ENCODE measurements at regions not wholly inside any gene's neighbourhood (a gene's known extent, or its start where the extent isn't known, plus 50 kb on each side); places are given as distances from the start of the nearest gene placed in this dataset.

DNA sequence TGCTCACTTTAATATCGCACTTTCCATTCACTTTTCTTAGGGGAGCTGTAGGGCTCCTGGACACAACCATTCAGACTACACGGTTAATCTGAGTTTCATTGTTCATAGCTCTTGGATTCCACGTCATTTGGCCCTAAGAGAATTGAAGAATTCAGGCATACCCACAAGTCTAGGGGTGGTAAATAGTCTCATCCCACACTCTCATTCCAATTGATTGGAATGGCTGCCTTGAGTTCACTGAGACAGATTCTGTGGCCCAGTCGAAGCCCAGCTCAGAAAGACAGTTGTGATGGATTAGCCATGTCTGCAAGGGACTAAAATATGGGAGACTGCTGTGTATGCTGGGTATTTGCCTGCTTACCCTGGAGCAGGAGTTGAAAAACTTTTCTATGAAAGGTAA is 124.6 kb downstream of the TFCP2L1 start:
- TF ChIP-seq POLR2AphosphoS5 (IDR thresholded peaks at IDR 0.05; ENCODE audit: low read depth, low read length) (no peak), FOXP2 (optimal IDR thresholded peaks at IDR 0.05; ENCODE audit: borderline replicate concordance, extremely low read depth, extremely low read length, insufficient read depth) (no peak)
- TF ChIP-seq, protein P1, sequence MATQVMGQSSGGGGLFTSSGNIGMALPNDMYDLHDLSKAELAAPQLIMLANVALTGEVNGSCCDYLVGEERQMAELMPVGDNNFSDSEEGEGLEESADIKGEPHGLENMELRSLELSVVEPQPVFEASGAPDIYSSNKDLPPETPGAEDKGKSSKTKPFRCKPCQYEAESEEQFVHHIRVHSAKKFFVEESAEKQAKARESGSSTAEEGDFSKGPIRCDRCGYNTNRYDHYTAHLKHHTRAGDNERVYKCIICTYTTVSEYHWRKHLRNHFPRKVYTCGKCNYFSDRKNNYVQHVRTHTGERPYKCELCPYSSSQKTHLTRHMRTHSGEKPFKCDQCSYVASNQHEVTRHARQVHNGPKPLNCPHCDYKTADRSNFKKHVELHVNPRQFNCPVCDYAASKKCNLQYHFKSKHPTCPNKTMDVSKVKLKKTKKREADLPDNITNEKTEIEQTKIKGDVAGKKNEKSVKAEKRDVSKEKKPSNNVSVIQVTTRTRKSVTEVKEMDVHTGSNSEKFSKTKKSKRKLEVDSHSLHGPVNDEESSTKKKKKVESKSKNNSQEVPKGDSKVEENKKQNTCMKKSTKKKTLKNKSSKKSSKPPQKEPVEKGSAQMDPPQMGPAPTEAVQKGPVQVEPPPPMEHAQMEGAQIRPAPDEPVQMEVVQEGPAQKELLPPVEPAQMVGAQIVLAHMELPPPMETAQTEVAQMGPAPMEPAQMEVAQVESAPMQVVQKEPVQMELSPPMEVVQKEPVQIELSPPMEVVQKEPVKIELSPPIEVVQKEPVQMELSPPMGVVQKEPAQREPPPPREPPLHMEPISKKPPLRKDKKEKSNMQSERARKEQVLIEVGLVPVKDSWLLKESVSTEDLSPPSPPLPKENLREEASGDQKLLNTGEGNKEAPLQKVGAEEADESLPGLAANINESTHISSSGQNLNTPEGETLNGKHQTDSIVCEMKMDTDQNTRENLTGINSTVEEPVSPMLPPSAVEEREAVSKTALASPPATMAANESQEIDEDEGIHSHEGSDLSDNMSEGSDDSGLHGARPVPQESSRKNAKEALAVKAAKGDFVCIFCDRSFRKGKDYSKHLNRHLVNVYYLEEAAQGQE (IDR thresholded peaks at IDR 0.05; ENCODE audit: insufficient read depth in 1 of 2, low read depth in 2 of 2, low read length in 2 of 2), result no peak

DNA sequence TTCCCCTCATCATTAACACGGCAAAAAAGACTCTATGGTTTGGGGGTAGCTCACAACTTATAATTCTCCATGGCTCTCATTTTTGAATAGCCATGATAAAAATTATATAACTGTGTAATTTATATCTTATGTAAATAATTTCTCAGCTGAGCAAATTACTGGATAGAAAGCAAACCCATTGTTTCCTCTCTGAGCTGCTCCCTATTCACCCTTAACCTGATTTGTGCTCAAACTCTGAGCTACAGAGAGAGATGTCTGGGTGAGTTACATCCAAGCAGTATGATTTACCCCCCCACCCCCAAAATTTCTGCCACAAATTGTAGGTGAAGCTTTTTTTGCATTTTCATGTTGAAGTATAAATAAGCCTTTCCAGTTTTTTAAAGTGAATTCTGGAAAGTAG is 123.7 kb downstream of the TFCP2L1 start:
- TF ChIP-seq, protein P1 (IDR thresholded peaks at IDR 0.05; ENCODE audit: insufficient read depth in 1 of 2, low read depth in 2 of 2, low read length in 2 of 2), result no peak
- TF ChIP-seq FOXP2 (optimal IDR thresholded peaks at IDR 0.05; ENCODE audit: borderline replicate concordance, extremely low read depth, extremely low read length, insufficient read depth) (no peak), SIN3A (IDR thresholded peaks at IDR 0.05; ENCODE audit: borderline replicate concordance, insufficient read depth, low read length) (no peak), TAF1 (IDR thresholded peaks at IDR 0.05; ENCODE audit: borderline replicate concordance, insufficient read depth, low read length) (no peak), POLR2AphosphoS5 (IDR thresholded peaks at IDR 0.05; ENCODE audit: low read depth, low read length) (no peak)

DNA sequence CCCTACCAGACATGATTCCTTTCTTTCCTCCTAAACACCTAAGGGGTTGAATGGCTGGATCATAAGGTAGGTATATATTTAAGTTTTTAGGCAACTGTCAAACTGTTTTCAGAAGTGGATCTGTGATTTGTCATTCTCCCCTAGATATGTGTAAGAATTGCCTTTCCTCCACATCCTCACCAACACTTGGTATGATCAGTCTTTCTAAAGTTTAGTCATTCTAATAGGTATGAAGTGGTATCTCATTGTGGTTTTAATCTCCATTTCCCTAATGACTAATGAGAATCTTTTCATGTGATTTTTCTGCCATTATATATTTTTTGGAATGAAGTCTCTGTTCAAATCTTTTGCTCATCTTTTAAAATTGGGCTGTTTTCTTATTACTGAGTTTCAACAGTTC is 122.1 kb downstream of the TFCP2L1 start:
- TF ChIP-seq FOXP2 (optimal IDR thresholded peaks at IDR 0.05; ENCODE audit: borderline replicate concordance, extremely low read depth, extremely low read length, insufficient read depth) (no peak), POLR2AphosphoS5 (IDR thresholded peaks at IDR 0.05; ENCODE audit: low read depth, low read length) (no peak), SIN3A (IDR thresholded peaks at IDR 0.05; ENCODE audit: borderline replicate concordance, insufficient read depth, low read length) (no peak), TAF1 (IDR thresholded peaks at IDR 0.05; ENCODE audit: borderline replicate concordance, insufficient read depth, low read length) (no peak)
- TF ChIP-seq, protein P1 (IDR thresholded peaks at IDR 0.05; ENCODE audit: insufficient read depth in 1 of 2, low read depth in 2 of 2, low read length in 2 of 2), result no peak

DNA sequence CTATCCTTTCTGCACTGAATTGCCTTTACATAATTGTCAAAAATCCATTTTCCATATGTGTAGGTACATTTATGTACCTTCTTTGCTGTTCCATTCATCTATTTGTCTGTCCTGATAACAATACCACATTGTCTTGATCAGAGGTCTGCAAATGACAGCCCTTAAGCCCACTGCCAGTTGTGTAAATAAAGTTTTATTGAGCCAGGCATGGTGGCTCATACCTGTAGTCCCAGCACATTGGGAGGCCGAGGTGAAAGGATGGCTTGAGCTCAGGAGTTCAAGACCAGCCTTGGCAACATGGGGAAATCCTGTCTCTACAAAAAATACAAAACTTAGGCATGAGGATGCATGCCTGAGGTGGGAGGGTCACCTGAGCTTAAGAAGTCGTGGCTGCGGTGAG is 121.0 kb downstream of the TFCP2L1 start:
- TF ChIP-seq, protein P1 (IDR thresholded peaks at IDR 0.05; ENCODE audit: insufficient read depth in 1 of 2, low read depth in 2 of 2, low read length in 2 of 2), result no peak
- no peak for TF ChIP-seq POLR2AphosphoS5 (IDR thresholded peaks at IDR 0.05; ENCODE audit: low read depth, low read length)
- no peak for TF ChIP-seq FOXP2 (optimal IDR thresholded peaks at IDR 0.05; ENCODE audit: borderline replicate concordance, extremely low read depth, extremely low read length, insufficient read depth)
- no peak for TF ChIP-seq TAF1 (IDR thresholded peaks at IDR 0.05; ENCODE audit: borderline replicate concordance, insufficient read depth, low read length)

GRCh38 chr2:121165038-121165542 is 119.9 kb downstream of the TFCP2L1 start:
- TF ChIP-seq TAF1 (IDR thresholded peaks at IDR 0.05; ENCODE audit: borderline replicate concordance, insufficient read depth, low read length) (no peak), FOXP2 (optimal IDR thresholded peaks at IDR 0.05; ENCODE audit: borderline replicate concordance, extremely low read depth, extremely low read length, insufficient read depth) (no peak), POLR2AphosphoS5 (IDR thresholded peaks at IDR 0.05; ENCODE audit: low read depth, low read length) (no peak), SIN3A (IDR thresholded peaks at IDR 0.05; ENCODE audit: borderline replicate concordance, insufficient read depth, low read length) (no peak)
- TF ChIP-seq, protein P1 (IDR thresholded peaks at IDR 0.05; ENCODE audit: insufficient read depth in 1 of 2, low read depth in 2 of 2, low read length in 2 of 2), result no peak
